Stimulated activated CD4-positive, alpha-beta T cell treated with anti-CD3 and anti-CD28 coated beads, Interleukin-1b, Interleukin-23, amount 100 ng/mL, for 24 hours (primary cell): ENCODE measurements at regions not wholly inside any gene's neighbourhood (a gene's known extent, or its start where the extent isn't known, plus 50 kb on each side); places are given as distances from the start of the nearest gene placed in this dataset.

Experiments
- DNase-seq, 4 experiments: peaks; one replicate each; pipeline ENCODE4 v3.0.0-alpha.2; 2020; ENCODE audit warnings: low read depth in 4 of 4, low spot score in 1 of 4

- DNase-seq: no peak
These were observed 719.6 kb downstream of the BRD1 start for GRCh38 chr22:49107961-49108530.

DNA sequence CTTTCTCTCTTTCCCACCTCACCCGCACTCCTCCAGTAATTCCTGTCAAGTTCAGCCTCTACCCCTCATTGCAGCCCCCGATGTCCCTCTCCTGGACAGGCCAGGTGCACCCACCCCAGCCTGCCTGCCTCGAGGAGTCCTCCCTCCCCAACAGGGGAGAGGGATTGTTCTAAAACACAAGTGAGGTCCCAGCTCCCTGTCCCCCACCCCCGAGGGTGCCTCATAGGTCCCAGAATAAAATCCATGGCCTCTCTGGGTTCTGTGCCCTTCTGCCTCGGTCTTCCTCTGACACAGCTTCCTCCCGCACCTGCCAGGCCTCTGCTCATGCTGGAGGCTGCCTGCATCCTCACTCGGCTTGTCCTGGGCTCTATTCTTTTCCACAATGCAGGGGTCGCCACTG lies 720.1 kb downstream of the BRD1 start:
- no peak for DNase-seq

DNA sequence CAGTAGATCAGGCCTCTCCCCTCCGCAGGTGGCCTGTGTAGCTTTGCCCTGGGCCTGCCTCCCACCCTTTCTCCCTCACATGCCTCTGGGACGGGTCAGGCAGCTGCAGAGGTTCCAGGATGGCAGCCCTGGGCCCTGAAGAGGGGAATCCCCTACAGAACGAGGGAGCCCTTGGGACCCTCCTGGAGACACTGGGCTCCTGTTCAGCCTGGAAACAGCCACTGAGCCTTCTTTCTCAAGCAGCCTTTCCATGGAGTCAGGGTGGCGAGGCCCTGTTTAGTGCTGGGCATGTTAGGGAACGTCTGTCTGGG lies 720.9 kb downstream of the BRD1 start:
- no peak for DNase-seq

DNA sequence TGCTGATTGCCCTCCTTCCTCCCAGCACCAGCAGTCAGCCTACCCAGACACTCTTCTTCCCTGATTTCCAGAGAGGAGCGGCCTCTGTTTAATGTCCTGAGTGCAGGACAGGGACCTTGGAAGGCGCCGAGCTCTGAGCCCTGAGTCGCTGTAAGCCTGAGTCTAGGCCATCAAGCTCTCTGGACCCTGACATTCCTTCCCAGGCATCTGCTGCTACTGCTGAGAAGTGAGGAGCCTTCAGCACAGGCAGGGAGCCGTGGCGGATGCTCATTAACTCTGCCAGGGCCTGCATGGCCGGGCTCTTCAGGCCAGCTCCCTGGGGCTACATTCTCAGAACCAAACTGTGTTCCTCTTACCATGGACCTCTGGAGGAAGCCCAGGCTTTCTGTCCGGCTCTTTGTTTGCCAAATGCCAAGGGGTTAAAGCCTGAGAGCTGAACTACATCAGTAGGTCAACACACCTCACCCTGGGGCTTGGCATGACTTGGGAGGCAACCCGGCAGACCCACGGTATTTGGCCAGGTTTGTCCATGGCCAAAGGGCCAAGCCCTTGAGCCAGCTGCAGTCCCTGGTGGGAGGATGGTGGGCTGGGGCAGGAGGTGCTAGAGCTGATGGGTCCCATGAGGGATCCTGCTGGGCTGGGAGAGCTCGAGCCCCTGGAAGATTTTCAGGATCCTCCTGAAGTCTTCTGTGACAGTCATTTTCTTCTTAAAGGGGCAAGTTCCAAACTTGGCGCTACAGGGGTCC lies 721.4 kb downstream of the BRD1 start:
- DNase-seq: no peak

GRCh38 chr22:49104434-49104833 lies 723.2 kb downstream of the BRD1 start:
- DNase-seq: no peak

GRCh38 chr22:49103314-49104059 lies 724.2 kb downstream of the BRD1 start:
- no peak for DNase-seq

DNA sequence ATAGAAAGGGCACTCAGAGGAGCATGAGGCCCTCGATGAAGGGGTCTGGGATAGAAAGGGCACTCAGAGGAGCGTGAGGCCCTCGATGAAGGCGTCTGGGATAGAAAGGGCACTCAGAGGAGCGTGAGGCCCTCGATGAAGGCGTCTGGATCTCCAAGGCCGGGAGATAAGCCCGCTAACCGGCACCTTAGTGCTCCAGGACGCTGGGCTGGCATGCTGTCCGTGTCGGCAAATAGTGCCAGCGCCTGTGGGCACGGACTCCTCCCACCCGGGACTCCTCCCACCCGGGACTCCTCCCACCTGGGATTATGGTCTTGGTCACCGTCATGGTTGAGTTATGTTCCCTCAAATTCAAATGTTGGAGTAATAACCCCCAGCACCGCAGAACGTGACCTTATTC lies 725.3 kb downstream of the BRD1 start:
- DNase-seq: no peak

- no peak for DNase-seq
These were observed 725.8 kb downstream of the BRD1 start for GRCh38 chr22:49101873-49102272.

- no peak for DNase-seq
These were observed 726.4 kb downstream of the BRD1 start for GRCh38 chr22:49101225-49101624.

GRCh38 chr22:49100773-49101172 lies 726.9 kb downstream of the BRD1 start:
- no peak for DNase-seq

GRCh38 chr22:49100316-49100715 lies 727.4 kb downstream of the BRD1 start:
- no peak for DNase-seq

DNA sequence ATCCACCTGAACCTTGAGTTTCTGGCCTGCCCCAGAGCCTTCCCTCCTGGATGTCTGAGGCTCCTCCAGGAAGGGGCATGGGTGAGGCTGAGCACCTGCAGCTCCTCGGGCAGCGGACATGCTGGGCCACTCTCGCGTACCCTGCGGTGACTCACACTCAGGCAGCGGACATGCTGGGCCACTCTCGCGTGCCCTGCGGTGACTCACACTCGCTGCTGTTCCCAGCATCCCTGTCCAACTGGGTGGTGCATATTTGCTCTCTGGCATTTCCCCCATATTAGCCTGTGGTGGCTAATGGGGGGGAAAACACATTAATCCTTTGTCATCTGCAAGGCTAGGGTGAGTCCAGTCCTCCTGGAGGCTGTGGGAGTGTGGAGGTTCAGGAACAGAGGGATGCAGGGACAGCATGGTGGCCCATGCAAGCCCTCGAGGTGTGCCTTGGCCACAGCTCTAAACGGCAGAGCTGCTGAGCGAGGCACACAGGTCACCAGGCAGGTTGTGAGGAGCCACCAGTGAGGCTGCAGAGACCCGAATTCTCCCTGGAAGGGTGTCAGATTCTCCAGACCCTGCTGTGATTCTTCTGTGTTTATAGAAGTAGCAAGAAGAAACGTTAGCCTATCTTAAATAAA lies 728.1 kb downstream of the BRD1 start:
- DNase-seq: no peak

DNA sequence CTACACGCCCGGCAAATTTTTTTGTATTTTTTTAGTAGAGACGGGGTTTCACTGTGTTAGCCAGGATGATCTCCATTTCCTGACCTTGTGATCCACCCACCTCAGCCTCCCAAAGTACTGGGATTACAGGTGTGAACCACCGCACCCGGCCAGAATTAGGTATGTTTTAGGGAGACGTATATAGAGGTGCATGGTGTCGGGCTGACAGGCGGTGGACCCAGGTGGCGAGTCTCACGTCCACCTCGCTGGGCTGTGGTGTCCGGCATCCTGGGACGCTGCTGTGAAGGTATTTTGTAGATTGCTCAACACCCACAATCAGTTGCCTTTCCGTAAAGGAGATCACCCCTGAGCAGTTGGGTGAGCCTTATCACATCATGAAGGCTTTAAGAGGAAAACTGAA lies 728.6 kb downstream of the BRD1 start:
- DNase-seq: no peak

GRCh38 chr22:49097966-49098365 lies 729.7 kb downstream of the BRD1 start:
- DNase-seq: no peak

DNA sequence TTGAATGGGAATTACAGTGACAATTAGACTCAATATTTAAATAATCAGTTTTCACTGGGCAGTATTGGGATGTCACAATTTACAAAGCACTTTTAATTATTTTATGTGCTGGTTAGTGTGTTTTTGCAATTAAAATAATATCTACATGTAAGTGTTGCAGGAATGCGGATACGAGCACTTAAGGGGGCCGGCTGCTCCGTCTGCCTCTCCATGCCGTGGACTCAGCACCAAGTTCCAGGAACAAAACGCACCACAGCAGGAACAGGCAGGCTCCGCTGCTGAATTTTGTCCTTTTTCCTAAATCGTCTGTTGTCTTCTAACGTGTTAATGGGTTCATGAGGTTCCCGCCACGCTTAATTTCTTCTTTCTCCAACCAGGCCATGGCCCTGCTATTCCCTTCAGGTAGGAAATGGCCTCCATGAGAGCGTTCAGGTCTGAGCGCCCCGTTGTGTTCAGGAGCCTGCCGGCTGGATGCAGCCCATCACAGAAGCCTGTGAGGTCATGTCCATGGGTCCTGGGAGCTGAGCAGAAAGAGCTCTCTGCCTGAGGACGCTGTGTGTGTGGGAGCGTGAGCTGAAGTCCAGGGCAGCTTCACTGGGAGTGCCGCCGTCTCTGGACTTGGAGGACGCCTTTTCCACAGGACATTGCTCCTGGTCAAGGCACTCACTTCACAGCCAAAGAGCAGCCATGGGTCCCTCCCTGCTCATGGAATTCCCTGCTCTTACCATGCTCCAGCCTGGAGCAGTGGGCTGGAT lies 730.3 kb downstream of the BRD1 start:
- no peak for DNase-seq

DNA sequence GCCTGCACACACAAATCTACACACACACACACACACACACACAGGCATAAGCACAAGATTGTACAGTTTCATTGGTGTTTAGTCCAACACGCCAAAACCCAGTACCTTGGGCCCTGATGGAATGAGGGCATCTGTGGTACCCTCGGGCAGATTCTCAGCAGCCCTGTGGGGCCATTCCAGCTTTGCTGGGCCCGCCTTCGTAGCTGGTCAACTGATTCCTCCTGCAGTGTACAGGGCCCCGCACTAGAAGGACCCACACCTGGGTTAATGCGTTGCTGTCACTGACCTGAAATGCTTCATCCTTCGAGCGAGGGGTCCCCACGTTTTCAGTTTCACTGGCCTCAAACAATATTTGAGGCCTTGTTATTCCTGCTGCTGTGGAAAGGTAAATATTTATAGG lies 731.2 kb downstream of the BRD1 start:
- DNase-seq: no peak

GRCh38 chr22:49095366-49095765 lies 732.3 kb downstream of the BRD1 start:
- DNase-seq: no peak

DNA sequence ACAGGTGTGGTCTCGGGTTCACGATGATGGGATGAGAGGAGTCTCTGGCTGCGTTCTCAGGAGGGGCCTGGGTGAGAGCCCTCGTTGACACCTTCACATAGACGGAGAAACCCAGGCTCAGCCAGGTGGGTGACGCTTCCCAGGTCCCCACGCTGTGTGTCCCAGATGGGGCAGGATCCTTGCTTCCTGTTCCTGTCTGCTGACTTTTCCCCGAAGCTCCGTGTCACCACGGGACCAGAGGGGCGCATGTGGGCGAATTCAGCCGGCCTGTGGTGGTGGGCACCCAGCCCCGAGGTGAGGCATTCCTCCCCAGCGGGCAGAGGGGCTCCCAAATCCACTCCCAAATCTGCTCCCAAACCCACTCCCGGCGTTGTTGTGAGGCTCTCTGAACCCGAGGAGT lies 732.8 kb downstream of the BRD1 start:
- no peak for DNase-seq

DNA sequence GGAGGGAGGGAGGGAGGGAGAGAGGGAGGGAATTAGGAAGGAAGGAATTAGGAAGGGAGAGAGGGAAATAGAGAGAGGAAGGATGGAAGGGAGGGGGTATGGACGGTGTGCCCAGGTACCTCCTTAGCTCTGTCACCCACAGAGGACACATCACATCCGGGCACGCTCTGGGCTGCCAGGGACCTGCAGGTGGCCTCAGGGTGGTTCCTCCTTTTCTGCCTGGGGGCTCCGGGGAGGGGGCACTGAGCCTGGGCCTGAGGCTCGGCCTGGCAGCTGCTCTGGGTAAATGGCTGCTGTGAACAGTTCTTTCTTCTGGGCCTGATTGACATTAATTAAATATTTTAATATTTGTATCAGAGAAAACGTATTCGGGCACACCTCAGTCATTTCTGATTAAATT lies 733.5 kb downstream of the BRD1 start:
- no peak for DNase-seq

DNA sequence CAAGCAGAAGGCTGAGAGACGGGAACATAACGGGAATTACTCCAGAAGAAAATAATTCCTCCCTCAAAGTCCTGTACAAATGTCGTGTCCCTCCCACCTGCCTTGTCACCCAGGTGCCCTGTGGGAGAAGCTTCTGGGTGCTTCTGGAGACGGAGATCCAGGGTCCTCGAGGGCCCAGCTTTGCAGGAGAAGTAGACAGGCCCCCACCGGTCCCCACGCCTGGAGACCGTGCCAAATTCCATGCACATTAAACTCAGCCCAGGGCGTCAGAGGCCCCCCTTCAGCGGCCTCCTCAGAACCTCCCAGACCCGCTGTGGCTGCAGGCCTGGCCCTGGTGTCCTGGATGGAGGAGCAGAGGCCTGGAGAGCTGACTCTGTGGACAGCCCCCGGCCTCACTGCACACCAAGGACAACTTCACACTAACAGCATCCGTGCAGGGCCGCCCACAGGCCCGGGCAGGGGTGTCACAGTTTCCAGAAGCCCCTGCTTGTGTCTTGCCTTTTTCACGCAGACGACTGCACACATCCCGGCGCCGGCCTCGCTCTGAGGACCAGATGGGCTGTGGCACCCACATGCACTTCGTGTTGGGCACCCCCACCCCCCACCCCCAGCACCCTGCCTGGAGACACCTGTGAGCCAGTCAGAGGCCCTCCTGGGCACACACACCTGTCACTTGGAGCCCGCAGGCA lies 734.3 kb downstream of the BRD1 start:
- no peak for DNase-seq

GRCh38 chr22:49092716-49093115 lies 735.0 kb downstream of the BRD1 start:
- no peak for DNase-seq
